KBM-7 (cell line): ENCODE measurements at regions not wholly inside any gene's neighbourhood (a gene's known extent, or its start where the extent isn't known, plus 50 kb on each side); places are given as distances from the start of the nearest gene placed in this dataset.
"Not testable (repeated sequence)": the region's sequence is repeated elsewhere in the genome, so short reads cannot be mapped to it uniquely, and the experiment has no call there.

Source experiments
- DNase-seq: peaks from one replicate; pipeline ENCODE4 v3.0.0-alpha.2; 2015
- in situ Hi-C: fragments of 300-500 bp; cut with MboI; formaldehyde crosslinking; loops from 2 replicates; pipeline ENCODE4 v1.14.3; 2020; ENCODE audit warnings: low sequenced_read_pairs, low pct_unique_long_range_greater_than_20kb, mixed read lengths

GRCh38 chr12:107608779-107609178 lies 76.8 kb upstream of the PWP1 start:
- DNase-seq, in situ Hi-C loops: not testable (repeated sequence)

GRCh38 chr12:107610021-107610859 lies 75.4 kb upstream of the PWP1 start:
- in situ Hi-C loops: loop anchor here (10.0 kb wide), 1 partner anchor 475 kb away; no protein-coding TSS in a partner anchor
- peak; percentile 42 for DNase-seq

GRCh38 chr12:107612508-107612907 lies 73.1 kb upstream of the PWP1 start:
- no peak for DNase-seq
- in situ Hi-C loops: loop anchor here (10.0 kb wide), 1 partner anchor 478 kb away; no protein-coding TSS in a partner anchor

- DNase-seq: no peak
- in situ Hi-C loops: loop anchor here (10.0 kb wide), 1 partner anchor 482 kb away; no protein-coding TSS in a partner anchor
Observed at GRCh38 chr12:107616941-107617340, 68.7 kb upstream of the PWP1 start.

GRCh38 chr12:107618106-107618505 lies 67.5 kb upstream of the PWP1 start:
- DNase-seq: no peak

GRCh38 chr12:107619831-107620230 lies 65.8 kb upstream of the PWP1 start:
- in situ Hi-C loops: loop anchor here (10.0 kb wide), 1 partner anchor 485 kb away; no protein-coding TSS in a partner anchor
- DNase-seq: no peak

More at GRCh38 chr12:107618106-107618505, 67.5 kb upstream of the PWP1 start:
- in situ Hi-C loops: loop anchor here (10.0 kb wide), 1 partner anchor 483 kb away; no protein-coding TSS in a partner anchor

- DNase-seq: peak; percentile 32
- in situ Hi-C loops: no loop called here
Observed at GRCh38 chr12:107622001-107622400, 63.6 kb upstream of the PWP1 start.

- no peak for DNase-seq
- in situ Hi-C loops: no loop called here
Observed at GRCh38 chr12:107624493-107624892, 61.1 kb upstream of the PWP1 start.

- DNase-seq: no peak
Observed at GRCh38 chr12:107631715-107632114, 53.9 kb upstream of the PWP1 start.

GRCh38 chr12:107632246-107632645 lies 53.4 kb upstream of the PWP1 start:
- in situ Hi-C loops: no loop called here
- no peak for DNase-seq

More at GRCh38 chr12:107631715-107632114, 53.9 kb upstream of the PWP1 start:
- in situ Hi-C loops: no loop called here

- in situ Hi-C loops: no loop called here
- DNase-seq: no peak
Observed at GRCh38 chr12:107634530-107634929, 51.1 kb upstream of the PWP1 start.

GRCh38 chr12:107635139-107635538 lies 50.5 kb upstream of the PWP1 start:
- in situ Hi-C loops: no loop called here
- DNase-seq: no peak
